T1000 (cell line): ENCODE measurements at regions not wholly inside any gene's neighbourhood (a gene's known extent, or its start where the extent isn't known, plus 50 kb on each side); places are given as distances from the start of the nearest gene placed in this dataset.

Source experiments
- DNase-seq: peaks from one replicate; lab custom pipeline; 2025; ENCODE audit warnings: mixed read lengths; lab: John Stamatoyannopoulos, UW

GRCh38 chr2:2570871-2571270, 239.8 kb upstream of the MYT1L start:
- no peak for DNase-seq

GRCh38 chr2:2570360-2570759, 239.3 kb upstream of the MYT1L start:
- DNase-seq = no peak

GRCh38 chr2:2569836-2570235, 238.8 kb upstream of the MYT1L start:
- DNase-seq = no peak

- no peak for DNase-seq
Observed at GRCh38 chr2:2569306-2569705, 238.2 kb upstream of the MYT1L start.

- no peak for DNase-seq
Observed at GRCh38 chr2:2568411-2568810, 237.3 kb upstream of the MYT1L start.

- DNase-seq = no peak
Observed at GRCh38 chr2:2567776-2568175, 236.7 kb upstream of the MYT1L start.

GRCh38 chr2:2566396-2567323, 235.6 kb upstream of the MYT1L start:
- no peak for DNase-seq

- DNase-seq = no peak
Observed at GRCh38 chr2:2565671-2566070, 234.6 kb upstream of the MYT1L start.

- no peak for DNase-seq
Observed at GRCh38 chr2:2564300-2565078, 233.4 kb upstream of the MYT1L start.

- no peak for DNase-seq
Observed at GRCh38 chr2:2563309-2563860, 232.3 kb upstream of the MYT1L start.

- no peak for DNase-seq
Observed at GRCh38 chr2:2562867-2563266, 231.8 kb upstream of the MYT1L start.

- no peak for DNase-seq
Observed at GRCh38 chr2:2561346-2562095, 230.4 kb upstream of the MYT1L start.

- no peak for DNase-seq
Observed at GRCh38 chr2:2560374-2561015, 229.4 kb upstream of the MYT1L start.

- no peak for DNase-seq
Observed at GRCh38 chr2:2558476-2558875, 227.4 kb upstream of the MYT1L start.

GRCh38 chr2:2557475-2557874, 226.4 kb upstream of the MYT1L start:
- no peak for DNase-seq

- DNase-seq = no peak
Observed at GRCh38 chr2:2550856-2551255, 219.8 kb upstream of the MYT1L start.

- DNase-seq = no peak
Observed at GRCh38 chr2:2547911-2548310, 216.8 kb upstream of the MYT1L start.

- DNase-seq = no peak
Observed at GRCh38 chr2:2547451-2547850, 216.4 kb upstream of the MYT1L start.

GRCh38 chr2:2546046-2546445, 215.0 kb upstream of the MYT1L start:
- DNase-seq = no peak

GRCh38 chr2:2542966-2543611, 212.0 kb upstream of the MYT1L start:
- DNase-seq = no peak

GRCh38 chr2:2542316-2542715, 211.2 kb upstream of the MYT1L start:
- DNase-seq = no peak
